K562 (cell line): ENCODE measurements at regions not wholly inside any gene's neighbourhood (a gene's known extent, or its start where the extent isn't known, plus 50 kb on each side); places are given as distances from the start of the nearest gene placed in this dataset.

Source experiments
- L3MBTL2 ChIP-seq: fragments of 450-650 bp; IDR thresholded peaks from 2 replicates; pipeline ENCODE4 v1.6.1; 2016; ENCODE audit warnings: mild to moderate bottlenecking, moderate library complexity
- MTF1 ChIP-seq: fragments of 250-450 bp; sonication (Bioruptor Pico); IDR thresholded peaks from 2 replicates; pipeline ENCODE4 v1.9.0; 2021; ENCODE audit warnings: moderate library complexity, mild to moderate bottlenecking, inconsistent platforms, borderline replicate concordance
- NRF1 ChIP-seq, 2 experiments: fragments of 450-650 bp; IDR thresholded peaks in 1 of 2; conservative IDR thresholded peaks in 1 of 2; 2 replicates each; pipeline ENCODE4 v1.6.1; 2014; ENCODE audit warnings: mild to moderate bottlenecking in 2 of 2
- STAG1 ChIP-seq: sonication (generic); formaldehyde crosslinking; IDR thresholded peaks from 2 replicates; pipeline ENCODE4 v1.5.0; 2020; ENCODE audit warnings: missing genetic modification reagents, borderline replicate concordance
- ZNF507 ChIP-seq: conservative IDR thresholded peaks from 2 replicates; pipeline ENCODE4 v1.6.1; 2017; ENCODE audit warnings: missing genetic modification characterization, missing compliant biosample characterization
- TF ChIP-seq, protein P1 (sequence below), 2 experiments: fragments of 450-650 bp; formaldehyde crosslinking in 1 of 2; IDR thresholded peaks; 2 replicates each; pipeline versions ENCODE4 v1.4.0 to v1.6.1; 2014 to 2020; ENCODE audit warnings: mild to moderate bottlenecking in 2 of 2, borderline replicate concordance in 1 of 2, low read depth in 1 of 2
- TF ChIP-seq, protein P2 (sequence below): fragments of 450-650 bp; formaldehyde crosslinking; IDR thresholded peaks from 2 replicates; pipeline ENCODE4 v1.4.0; 2022; ENCODE audit warnings: missing genetic modification characterization
- TF ChIP-seq, protein P3 (sequence below), 3 experiments: IDR thresholded peaks in 2 of 3; conservative IDR thresholded peaks in 1 of 3; 2 replicates each; pipeline ENCODE4 v1.5.1; 2011 to 2012; ENCODE audit warnings: low read length in 3 of 3, mild to moderate bottlenecking in 3 of 3, control low read depth in 2 of 3, improper control_type of control experiment in 1 of 3, inconsistent platforms in 1 of 3, low read depth in 1 of 3, mixed read lengths in 1 of 3, moderate library complexity in 1 of 3; ENCODE audit not compliant: insufficient read depth in 2 of 3
- TF ChIP-seq, protein P4 (sequence below): fragments of 200-800 bp; sonication (Bioruptor generic); IDR thresholded peaks from 2 replicates; pipeline ENCODE4 v1.6.1; 2017; ENCODE audit warnings: missing genetic modification characterization, missing compliant biosample characterization
- TF ChIP-seq, protein P5 (sequence below): fragments of 250-450 bp; sonication (Bioruptor Pico); IDR thresholded peaks from 2 replicates; pipeline ENCODE4 v1.6.1; 2021; ENCODE audit warnings: mild to moderate bottlenecking
- TF ChIP-seq, protein P6 (sequence below): fragments of 450-650 bp; formaldehyde crosslinking; IDR thresholded peaks from 2 replicates; pipeline ENCODE4 v1.4.0; 2022; ENCODE audit warnings: missing genetic modification characterization

DNA sequence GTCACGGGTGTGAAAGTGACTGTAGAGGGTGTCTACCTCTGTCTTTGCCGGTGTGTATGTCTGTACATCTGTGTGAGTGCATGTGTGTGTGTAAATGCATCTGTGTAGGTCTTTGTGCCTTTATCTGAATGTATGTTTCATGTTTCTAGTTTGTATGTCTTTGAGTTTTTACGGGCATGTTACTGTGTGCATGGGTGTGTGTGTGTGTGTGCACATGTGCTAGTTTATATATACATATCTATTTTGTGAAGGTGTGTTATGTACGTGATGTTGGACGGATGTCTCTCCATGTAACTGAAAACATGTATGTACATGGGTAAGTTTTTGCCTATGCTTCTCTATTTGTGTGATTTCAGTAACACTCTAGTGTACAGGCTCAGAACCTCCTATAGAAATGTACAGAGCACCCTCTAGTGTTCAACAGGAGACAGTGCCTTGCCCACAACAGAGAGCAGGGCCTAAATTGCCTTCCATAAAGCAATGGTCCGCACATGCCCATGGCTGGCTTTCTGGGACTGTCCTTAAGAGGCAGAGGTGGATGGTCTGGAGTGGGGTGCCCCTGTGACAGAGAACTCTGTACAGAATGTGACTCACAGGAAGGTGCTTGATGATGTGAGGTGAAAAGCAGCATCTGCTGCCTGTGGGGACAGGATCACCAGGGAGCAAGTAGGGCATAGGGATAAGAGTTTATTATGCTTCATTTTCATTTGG lies 343.5 kb downstream of the RAPGEF2 start (continued):
- TF ChIP-seq, protein P1, sequence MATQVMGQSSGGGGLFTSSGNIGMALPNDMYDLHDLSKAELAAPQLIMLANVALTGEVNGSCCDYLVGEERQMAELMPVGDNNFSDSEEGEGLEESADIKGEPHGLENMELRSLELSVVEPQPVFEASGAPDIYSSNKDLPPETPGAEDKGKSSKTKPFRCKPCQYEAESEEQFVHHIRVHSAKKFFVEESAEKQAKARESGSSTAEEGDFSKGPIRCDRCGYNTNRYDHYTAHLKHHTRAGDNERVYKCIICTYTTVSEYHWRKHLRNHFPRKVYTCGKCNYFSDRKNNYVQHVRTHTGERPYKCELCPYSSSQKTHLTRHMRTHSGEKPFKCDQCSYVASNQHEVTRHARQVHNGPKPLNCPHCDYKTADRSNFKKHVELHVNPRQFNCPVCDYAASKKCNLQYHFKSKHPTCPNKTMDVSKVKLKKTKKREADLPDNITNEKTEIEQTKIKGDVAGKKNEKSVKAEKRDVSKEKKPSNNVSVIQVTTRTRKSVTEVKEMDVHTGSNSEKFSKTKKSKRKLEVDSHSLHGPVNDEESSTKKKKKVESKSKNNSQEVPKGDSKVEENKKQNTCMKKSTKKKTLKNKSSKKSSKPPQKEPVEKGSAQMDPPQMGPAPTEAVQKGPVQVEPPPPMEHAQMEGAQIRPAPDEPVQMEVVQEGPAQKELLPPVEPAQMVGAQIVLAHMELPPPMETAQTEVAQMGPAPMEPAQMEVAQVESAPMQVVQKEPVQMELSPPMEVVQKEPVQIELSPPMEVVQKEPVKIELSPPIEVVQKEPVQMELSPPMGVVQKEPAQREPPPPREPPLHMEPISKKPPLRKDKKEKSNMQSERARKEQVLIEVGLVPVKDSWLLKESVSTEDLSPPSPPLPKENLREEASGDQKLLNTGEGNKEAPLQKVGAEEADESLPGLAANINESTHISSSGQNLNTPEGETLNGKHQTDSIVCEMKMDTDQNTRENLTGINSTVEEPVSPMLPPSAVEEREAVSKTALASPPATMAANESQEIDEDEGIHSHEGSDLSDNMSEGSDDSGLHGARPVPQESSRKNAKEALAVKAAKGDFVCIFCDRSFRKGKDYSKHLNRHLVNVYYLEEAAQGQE (IDR thresholded peaks at IDR 0.05; ENCODE audit: borderline replicate concordance): peak; percentile 71; the same call in 1 of the 2 replicates
- TF ChIP-seq, protein P1 (CRISPR knock-in tag; IDR thresholded peaks at IDR 0.05; ENCODE audit: low read depth): no peak
- TF ChIP-seq, protein P2, sequence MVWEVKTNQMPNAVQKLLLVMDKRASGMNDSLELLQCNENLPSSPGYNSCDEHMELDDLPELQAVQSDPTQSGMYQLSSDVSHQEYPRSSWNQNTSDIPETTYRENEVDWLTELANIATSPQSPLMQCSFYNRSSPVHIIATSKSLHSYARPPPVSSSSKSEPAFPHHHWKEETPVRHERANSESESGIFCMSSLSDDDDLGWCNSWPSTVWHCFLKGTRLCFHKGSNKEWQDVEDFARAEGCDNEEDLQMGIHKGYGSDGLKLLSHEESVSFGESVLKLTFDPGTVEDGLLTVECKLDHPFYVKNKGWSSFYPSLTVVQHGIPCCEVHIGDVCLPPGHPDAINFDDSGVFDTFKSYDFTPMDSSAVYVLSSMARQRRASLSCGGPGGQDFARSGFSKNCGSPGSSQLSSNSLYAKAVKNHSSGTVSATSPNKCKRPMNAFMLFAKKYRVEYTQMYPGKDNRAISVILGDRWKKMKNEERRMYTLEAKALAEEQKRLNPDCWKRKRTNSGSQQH: 0 out of 2 replicates have a peak, but pooled peaks have one; percentile 47
- TF ChIP-seq MTF1 (CRISPR knock-in tag): no peak
- TF ChIP-seq, protein P3, sequence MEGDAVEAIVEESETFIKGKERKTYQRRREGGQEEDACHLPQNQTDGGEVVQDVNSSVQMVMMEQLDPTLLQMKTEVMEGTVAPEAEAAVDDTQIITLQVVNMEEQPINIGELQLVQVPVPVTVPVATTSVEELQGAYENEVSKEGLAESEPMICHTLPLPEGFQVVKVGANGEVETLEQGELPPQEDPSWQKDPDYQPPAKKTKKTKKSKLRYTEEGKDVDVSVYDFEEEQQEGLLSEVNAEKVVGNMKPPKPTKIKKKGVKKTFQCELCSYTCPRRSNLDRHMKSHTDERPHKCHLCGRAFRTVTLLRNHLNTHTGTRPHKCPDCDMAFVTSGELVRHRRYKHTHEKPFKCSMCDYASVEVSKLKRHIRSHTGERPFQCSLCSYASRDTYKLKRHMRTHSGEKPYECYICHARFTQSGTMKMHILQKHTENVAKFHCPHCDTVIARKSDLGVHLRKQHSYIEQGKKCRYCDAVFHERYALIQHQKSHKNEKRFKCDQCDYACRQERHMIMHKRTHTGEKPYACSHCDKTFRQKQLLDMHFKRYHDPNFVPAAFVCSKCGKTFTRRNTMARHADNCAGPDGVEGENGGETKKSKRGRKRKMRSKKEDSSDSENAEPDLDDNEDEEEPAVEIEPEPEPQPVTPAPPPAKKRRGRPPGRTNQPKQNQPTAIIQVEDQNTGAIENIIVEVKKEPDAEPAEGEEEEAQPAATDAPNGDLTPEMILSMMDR (IDR thresholded peaks at IDR 0.05 in 2 of 3, conservative IDR thresholded peaks at IDR 0.05 in 1 of 3; ENCODE audit: insufficient read depth in 2 of 3, low read depth in 1 of 3, low read length in 3 of 3): peak; percentile 70 to 85 (median 85)
- TF ChIP-seq L3MBTL2: no peak
- TF ChIP-seq, protein P4, sequence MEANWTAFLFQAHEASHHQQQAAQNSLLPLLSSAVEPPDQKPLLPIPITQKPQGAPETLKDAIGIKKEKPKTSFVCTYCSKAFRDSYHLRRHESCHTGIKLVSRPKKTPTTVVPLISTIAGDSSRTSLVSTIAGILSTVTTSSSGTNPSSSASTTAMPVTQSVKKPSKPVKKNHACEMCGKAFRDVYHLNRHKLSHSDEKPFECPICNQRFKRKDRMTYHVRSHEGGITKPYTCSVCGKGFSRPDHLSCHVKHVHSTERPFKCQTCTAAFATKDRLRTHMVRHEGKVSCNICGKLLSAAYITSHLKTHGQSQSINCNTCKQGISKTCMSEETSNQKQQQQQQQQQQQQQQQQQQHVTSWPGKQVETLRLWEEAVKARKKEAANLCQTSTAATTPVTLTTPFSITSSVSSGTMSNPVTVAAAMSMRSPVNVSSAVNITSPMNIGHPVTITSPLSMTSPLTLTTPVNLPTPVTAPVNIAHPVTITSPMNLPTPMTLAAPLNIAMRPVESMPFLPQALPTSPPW: no peak
- TF ChIP-seq, protein P5, sequence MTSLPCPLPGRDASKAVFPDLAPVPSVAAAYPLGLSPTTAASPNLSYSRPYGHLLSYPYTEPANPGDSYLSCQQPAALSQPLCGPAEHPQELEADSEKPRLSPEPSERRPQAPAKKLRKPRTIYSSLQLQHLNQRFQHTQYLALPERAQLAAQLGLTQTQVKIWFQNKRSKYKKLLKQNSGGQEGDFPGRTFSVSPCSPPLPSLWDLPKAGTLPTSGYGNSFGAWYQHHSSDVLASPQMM (CRISPR knock-in tag): no peak
- no peak for TF ChIP-seq ZNF507 (tag)
- TF ChIP-seq, protein P6, sequence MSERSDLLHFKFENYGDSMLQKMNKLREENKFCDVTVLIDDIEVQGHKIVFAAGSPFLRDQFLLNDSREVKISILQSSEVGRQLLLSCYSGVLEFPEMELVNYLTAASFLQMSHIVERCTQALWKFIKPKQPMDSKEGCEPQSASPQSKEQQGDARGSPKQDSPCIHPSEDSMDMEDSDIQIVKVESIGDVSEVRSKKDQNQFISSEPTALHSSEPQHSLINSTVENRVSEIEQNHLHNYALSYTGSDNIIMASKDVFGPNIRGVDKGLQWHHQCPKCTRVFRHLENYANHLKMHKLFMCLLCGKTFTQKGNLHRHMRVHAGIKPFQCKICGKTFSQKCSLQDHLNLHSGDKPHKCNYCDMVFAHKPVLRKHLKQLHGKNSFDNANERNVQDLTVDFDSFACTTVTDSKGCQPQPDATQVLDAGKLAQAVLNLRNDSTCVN (CRISPR knock-in tag): 0 out of 2 replicates have a peak, but pooled peaks have one; percentile 28
- 0 out of 4 replicates have a peak, but pooled peaks of 1 of the 2 experiments have one; percentile 28 for TF ChIP-seq NRF1 (conservative IDR thresholded peaks at IDR 0.05 in 1 of 2, IDR thresholded peaks at IDR 0.05 in 1 of 2)
- TF ChIP-seq STAG1 (CRISPR knock-in tag): peak; percentile 91
- TF ChIP-seq, all 486 proteins: peak for 10
